ENCODE measurements at regions not wholly inside any gene's neighbourhood (a gene's known extent, or its start where the extent isn't known, plus 50 kb on each side); places are given as distances from the start of the nearest gene placed in this dataset.
A peak's percentile ranks its signal among the peaks of the same experiment; 100 is the strongest.

GRCh38 chr2:48852938-48853337, 97.4 kb upstream of the LHCGR start:
- H3K27me3 ChIP-seq, result no peaks in the 10 kb centered on the region
- no peak overlapping the region for H3K27ac ChIP-seq (replicated peaks in 1 of 4)
- peak; percentile 26 for DNase-seq (ENCODE audit: extremely low spot score)
- no peaks in the 10 kb centered on the region for H3K9me3 ChIP-seq
- no peaks in the 10 kb centered on the region for H3K36me3 ChIP-seq
- peaks cover 0 to 43% (median 33%) of the 10 kb centered on the region in 4 donors for H3K4me1 ChIP-seq
- intact Hi-C loops (cut with DNase I), result no loop called here
- WGBS, result 63% methylated on average over 1 of the region's 1 CpG
- no peak overlapping the region for H3K4me3 ChIP-seq
- TF ChIP-seq EP300 (IDR thresholded peaks at IDR 0.05), result no peak
- no peak for TF ChIP-seq CTCF (IDR thresholded peaks at IDR 0.05)

GRCh38 chr2:48851161-48851560, 95.6 kb upstream of the LHCGR start:
- WGBS, result 80% methylated on average over 3 of the region's 3 CpGs
- intact Hi-C loops (cut with DNase I), result no loop called here
- TF ChIP-seq CTCF (IDR thresholded peaks at IDR 0.05), result no peak
- TF ChIP-seq POLR2AphosphoS5 (IDR thresholded peaks at IDR 0.05), result no peak
- no peak for TF ChIP-seq EP300 (IDR thresholded peaks at IDR 0.05)
- no peak for TF ChIP-seq POLR2A (IDR thresholded peaks at IDR 0.05; ENCODE audit: low read depth)

GRCh38 chr2:48849770-48850169, 94.2 kb upstream of the LHCGR start:
- Histone ChIP-seq H3K36me3 (no peaks in the 10 kb centered on the region), H3K4me3 (no peak overlapping the region), H3K9me3 (no peaks in the 10 kb centered on the region), H3K27ac (replicated peaks in 1 of 4) (no peak overlapping the region), H3K27me3 (no peaks in the 10 kb centered on the region), H3K4me1 (peaks cover 0 to 21% (median 13%) of the 10 kb centered on the region in 4 donors)
- TF ChIP-seq POLR2A (IDR thresholded peaks at IDR 0.05; ENCODE audit: low read depth) (no peak), EP300 (IDR thresholded peaks at IDR 0.05) (no peak), CTCF (IDR thresholded peaks at IDR 0.05) (no peak), POLR2AphosphoS5 (IDR thresholded peaks at IDR 0.05) (no peak)
- 64% methylated on average over 5 of the region's 5 CpGs for WGBS
- DNase-seq (ENCODE audit: extremely low spot score), result no peak
- intact Hi-C loops (cut with DNase I), result no loop called here

More at GRCh38 chr2:48851161-48851560, 95.6 kb upstream of the LHCGR start:
- no peak overlapping the region for H3K27ac ChIP-seq (replicated peaks in 1 of 4)
- H3K36me3 ChIP-seq, result no peaks in the 10 kb centered on the region
- no peak for DNase-seq (ENCODE audit: extremely low spot score)
- H3K27me3 ChIP-seq, result no peaks in the 10 kb centered on the region
- no peaks in the 10 kb centered on the region for H3K9me3 ChIP-seq
- no peak overlapping the region for H3K4me3 ChIP-seq
- H3K4me1 ChIP-seq, result peaks cover 0 to 35% (median 27%) of the 10 kb centered on the region in 4 donors

- intact Hi-C loops (cut with DNase I), result no loop called here
- Histone ChIP-seq H3K36me3 (no peaks in the 10 kb centered on the region), H3K9me3 (no peaks in the 10 kb centered on the region), H3K27me3 (no peaks in the 10 kb centered on the region), H3K27ac (replicated peaks in 1 of 4) (no peak overlapping the region), H3K4me1 (no peaks in the 10 kb centered on the region), H3K4me3 (no peak overlapping the region)
- DNase-seq (ENCODE audit: extremely low spot score), result peak; percentile 55
- 52% methylated on average over 3 of the region's 3 CpGs for WGBS
- TF ChIP-seq POLR2A (IDR thresholded peaks at IDR 0.05; ENCODE audit: low read depth) (no peak), CTCF (IDR thresholded peaks at IDR 0.05) (no peak), EP300 (IDR thresholded peaks at IDR 0.05) (no peak), POLR2AphosphoS5 (IDR thresholded peaks at IDR 0.05) (no peak)
Measured at GRCh38 chr2:48845684-48846083, 90.2 kb upstream of the LHCGR start.

GRCh38 chr2:48844417-48845155, 89.1 kb upstream of the LHCGR start:
- peak; percentile 50 for DNase-seq (ENCODE audit: extremely low spot score)
- Histone ChIP-seq H3K27ac (replicated peaks in 1 of 4) (no peak overlapping the region), H3K4me3 (no peak overlapping the region), H3K27me3 (no peaks in the 10 kb centered on the region), H3K36me3 (no peaks in the 10 kb centered on the region), H3K4me1 (no peaks in the 10 kb centered on the region), H3K9me3 (no peaks in the 10 kb centered on the region)
- intact Hi-C loops (cut with DNase I), result no loop called here
- no peak for TF ChIP-seq CTCF (IDR thresholded peaks at IDR 0.05)
- no peak for TF ChIP-seq EP300 (IDR thresholded peaks at IDR 0.05)
- no peak for TF ChIP-seq POLR2A (IDR thresholded peaks at IDR 0.05; ENCODE audit: low read depth)
- no peak for TF ChIP-seq POLR2AphosphoS5 (IDR thresholded peaks at IDR 0.05)
- 61% methylated on average over 3 of the region's 3 CpGs for WGBS
